H9 (cell line): ENCODE measurements at regions not wholly inside any gene's neighbourhood (a gene's known extent, or its start where the extent isn't known, plus 50 kb on each side); places are given as distances from the start of the nearest gene placed in this dataset.

ENCODE experiments used
- DNase-seq: peaks from one replicate; pipeline ENCODE4 v3.0.0-alpha.2; 2017
- H2AFZ ChIP-seq: one replicate; pipeline ENCODE4 v1.6.1; 2013; ENCODE audit warnings: mild to moderate bottlenecking, low read length, control low read depth, moderate library complexity
- H2AK5ac ChIP-seq: 2 replicates; pipeline ENCODE4 v1.6.1; 2013; ENCODE audit warnings: low read length, control low read depth, mixed read lengths; ENCODE audit not compliant: insufficient read length
- H2BK120ac ChIP-seq: one replicate; pipeline ENCODE4 v1.6.1; 2013; ENCODE audit warnings: low read depth, mild to moderate bottlenecking, low read length, control low read depth, inconsistent platforms; ENCODE audit not compliant: poor library complexity, severe bottlenecking
- H2BK12ac ChIP-seq: 2 replicates; pipeline ENCODE4 v1.6.1; 2013; ENCODE audit warnings: low read length, control low read depth, mixed read lengths, low read depth; ENCODE audit not compliant: insufficient read length
- H2BK15ac ChIP-seq: 2 replicates; pipeline ENCODE4 v1.6.1; 2013; ENCODE audit warnings: low read depth, low read length, control low read depth
- H2BK20ac ChIP-seq: one replicate; pipeline ENCODE4 v1.6.1; 2013; ENCODE audit warnings: low read depth, mild to moderate bottlenecking, low read length, control low read depth, inconsistent platforms; ENCODE audit not compliant: poor library complexity, severe bottlenecking
- H2BK5ac ChIP-seq: 2 replicates; pipeline ENCODE4 v1.6.1; 2013; ENCODE audit warnings: low read length, control low read depth, mixed read lengths; ENCODE audit not compliant: insufficient read length
- H3K14ac ChIP-seq: 2 replicates; pipeline ENCODE4 v1.6.1; 2013; ENCODE audit warnings: low read length, control low read depth; ENCODE audit not compliant: insufficient read depth
- H3K18ac ChIP-seq: 2 replicates; pipeline ENCODE4 v1.6.1; 2013; ENCODE audit warnings: low read depth, mild to moderate bottlenecking, mixed read lengths, low read length, control low read depth; ENCODE audit not compliant: insufficient read length
- H3K23ac ChIP-seq: 2 replicates; pipeline ENCODE4 v1.6.1; 2013; ENCODE audit warnings: low read length, control low read depth, mixed read lengths, low read depth; ENCODE audit not compliant: insufficient read length
- H3K23me2 ChIP-seq: 2 replicates; pipeline ENCODE4 v1.6.1; 2013; ENCODE audit warnings: low read depth, mild to moderate bottlenecking, mixed read lengths, low read length, control low read depth; ENCODE audit not compliant: insufficient read length, poor library complexity, severe bottlenecking
- H3K27ac ChIP-seq: 2 replicates; pipeline ENCODE4 v1.5.1; 2013; ENCODE audit warnings: low read length, control low read depth, mixed read lengths, low read depth; ENCODE audit not compliant: insufficient read length
- H3K27me3 ChIP-seq: 2 replicates; pipeline ENCODE4 v1.6.1; 2013; ENCODE audit warnings: low read length, control low read depth, inconsistent platforms; ENCODE audit not compliant: insufficient read depth
- H3K4ac ChIP-seq: 2 replicates; pipeline ENCODE4 v1.6.1; 2013; ENCODE audit warnings: low read depth, mild to moderate bottlenecking, control low read depth, inconsistent platforms, low read length, moderate library complexity
- H3K4me1 ChIP-seq: 2 replicates; pipeline ENCODE4 v1.6.1; 2013; ENCODE audit warnings: low read length, control low read depth, inconsistent platforms; ENCODE audit not compliant: insufficient read depth
- H3K4me2 ChIP-seq: 2 replicates; pipeline ENCODE4 v1.6.1; 2013; ENCODE audit warnings: low read length, control low read depth, mixed read lengths; ENCODE audit not compliant: insufficient read length, insufficient read depth
- H3K56ac ChIP-seq: 2 replicates; pipeline ENCODE4 v1.6.1; 2013; ENCODE audit warnings: low read depth, mild to moderate bottlenecking, mixed read lengths, low read length, control low read depth; ENCODE audit not compliant: insufficient read length
- H3K79me1 ChIP-seq: 2 replicates; pipeline ENCODE4 v1.6.1; 2013; ENCODE audit warnings: low read depth, mild to moderate bottlenecking, moderate library complexity, low read length, control low read depth, inconsistent platforms; ENCODE audit not compliant: insufficient read depth, poor library complexity, severe bottlenecking
- H3K79me2 ChIP-seq: 2 replicates; pipeline ENCODE4 v1.6.1; 2013; ENCODE audit warnings: low read length, control low read depth, inconsistent platforms; ENCODE audit not compliant: insufficient read depth
- H3K9ac ChIP-seq: 2 replicates; pipeline ENCODE4 v1.6.1; 2013; ENCODE audit warnings: low read length, control low read depth, mixed read lengths; ENCODE audit not compliant: insufficient read length; ENCODE audit errors: extremely low read depth
- H3K9me3 ChIP-seq: one replicate; pipeline ENCODE4 v1.6.1; 2013; ENCODE audit warnings: low read depth, low read length, inconsistent platforms; ENCODE audit not compliant: control insufficient read depth
- H3T11ph ChIP-seq: one replicate; pipeline ENCODE4 v1.6.1; 2013; ENCODE audit warnings: mild to moderate bottlenecking, low read length, control low read depth, inconsistent platforms
- H4K20me1 ChIP-seq: one replicate; pipeline ENCODE4 v1.6.1; 2013; ENCODE audit not compliant: control insufficient read depth, insufficient read length, insufficient read depth
- H4K5ac ChIP-seq: 2 replicates; pipeline ENCODE4 v1.6.1; 2013; ENCODE audit warnings: low read depth, mild to moderate bottlenecking, mixed read lengths, low read length, control low read depth; ENCODE audit not compliant: insufficient read length
- H4K8ac ChIP-seq: replicated peaks from 2 replicates; pipeline ENCODE4 v1.6.1; 2013; ENCODE audit warnings: low read length, control low read depth, mixed read lengths, low read depth; ENCODE audit not compliant: insufficient read length
- H4K91ac ChIP-seq: 2 replicates; pipeline ENCODE4 v1.6.1; 2013; ENCODE audit warnings: low read depth, mild to moderate bottlenecking, moderate library complexity, mixed read lengths, low read length, control low read depth; ENCODE audit not compliant: insufficient read length
- H3K27ac Mint-ChIP-seq, 3 experiments: 2 replicates in 2 of 3; 3 replicates in 1 of 3; pipeline ENCODE4 v1.8.0; 2020 to 2021; ENCODE audit warnings: mixed read lengths in 3 of 3, mild to moderate bottlenecking in 1 of 3, moderate library complexity in 1 of 3
- H3K27me3 Mint-ChIP-seq: 2 replicates; pipeline ENCODE4 v1.8.0; 2021; ENCODE audit warnings: low read depth, mild to moderate bottlenecking, moderate library complexity, mixed read lengths
- H3K36me3 Mint-ChIP-seq, 3 experiments: 2 replicates in 2 of 3; 3 replicates in 1 of 3; pipeline ENCODE4 v1.8.0; 2020 to 2021; ENCODE audit warnings: low read depth in 3 of 3, mixed read lengths in 3 of 3; ENCODE audit not compliant: insufficient read depth in 1 of 3
- H3K4me1 Mint-ChIP-seq, 2 experiments: 2 replicates each; pipeline ENCODE4 v1.8.0; 2020; ENCODE audit warnings: mixed read lengths in 2 of 2
- H3K4me3 Mint-ChIP-seq, 2 experiments: 2 replicates in 1 of 2; 3 replicates in 1 of 2; pipeline ENCODE4 v1.8.0; 2020 to 2021; ENCODE audit warnings: mild to moderate bottlenecking in 2 of 2, mixed read lengths in 2 of 2, moderate library complexity in 1 of 2
- H3K9me3 Mint-ChIP-seq, 2 experiments: 2 replicates in 1 of 2; 3 replicates in 1 of 2; pipeline ENCODE4 v1.8.0; 2020; ENCODE audit warnings: mild to moderate bottlenecking in 2 of 2, mixed read lengths in 2 of 2, moderate library complexity in 1 of 2
- TF ChIP-seq, protein P1 (sequence below): fragments of 200-600 bp; sonication (generic); conservative IDR thresholded peaks from 3 replicates; pipeline ENCODE4 v1.8.0; 2021; ENCODE audit warnings: antibody characterized with exemption, mild to moderate bottlenecking

DNA sequence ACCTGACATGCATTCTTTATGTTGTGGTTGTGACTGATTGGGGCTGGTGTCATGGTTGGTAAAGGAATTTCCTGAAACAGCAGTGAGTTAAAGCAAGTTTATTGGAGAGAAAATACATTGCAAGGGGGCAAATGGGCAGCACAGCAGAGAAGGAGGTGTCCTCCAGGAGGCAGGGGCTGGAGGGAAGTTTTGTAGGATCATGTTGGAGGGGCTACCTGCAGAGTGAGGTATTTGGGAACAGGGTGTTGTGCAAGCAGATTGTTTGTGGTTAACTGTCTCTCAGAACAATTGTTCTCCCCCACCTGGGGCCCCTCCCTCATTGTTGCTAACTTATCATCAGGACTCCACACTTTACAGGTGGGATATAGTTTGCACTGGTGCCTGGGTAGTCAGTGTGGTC lies 196.0 kb downstream of the NSUN3 start:
- peaks cover 3 to 4% of the 10 kb centered on the region in 2 experiments for H3K9me3 Mint-ChIP-seq
- Histone ChIP-seq H3K23ac (no peak overlapping the region), H4K5ac (no peak overlapping the region), H3K4me1 (0 out of 2 replicates have a peak, but pooled peaks cover 2% of the 10 kb centered on the region), H2BK120ac (no peak overlapping the region), H3K23me2 (no peaks in the 10 kb centered on the region), H3K14ac (no peak overlapping the region), H3K4ac (no peak overlapping the region), H3K79me1 (no peaks in the 10 kb centered on the region), H2AK5ac (no peak overlapping the region), H4K91ac (no peak overlapping the region), H3K9me3 (no peaks in the 10 kb centered on the region), H3K79me2 (no peaks in the 10 kb centered on the region), H2BK5ac (no peak overlapping the region), H3K18ac (no peak overlapping the region), H2BK15ac (no peak overlapping the region), H3K9ac (no peak overlapping the region), H3T11ph (no peak overlapping the region), H2BK12ac (no peak overlapping the region), H2AFZ (no peak overlapping the region), H3K4me2 (no peak overlapping the region), H3K56ac (no peak overlapping the region), H4K20me1 (no peaks in the 10 kb centered on the region), H2BK20ac (no peak overlapping the region), H3K27me3 (no peaks in the 10 kb centered on the region), H4K8ac (no peak overlapping the region), H3K27ac (no peak overlapping the region)
- DNase-seq = no peak
- no peaks in the 10 kb centered on the region for H3K27me3 Mint-ChIP-seq
- no peak overlapping the region for H3K4me3 Mint-ChIP-seq
- no peak overlapping the region for H3K27ac Mint-ChIP-seq
- peaks cover 11 to 13% of the 10 kb centered on the region in 2 experiments for H3K4me1 Mint-ChIP-seq
- TF ChIP-seq, protein P1, sequence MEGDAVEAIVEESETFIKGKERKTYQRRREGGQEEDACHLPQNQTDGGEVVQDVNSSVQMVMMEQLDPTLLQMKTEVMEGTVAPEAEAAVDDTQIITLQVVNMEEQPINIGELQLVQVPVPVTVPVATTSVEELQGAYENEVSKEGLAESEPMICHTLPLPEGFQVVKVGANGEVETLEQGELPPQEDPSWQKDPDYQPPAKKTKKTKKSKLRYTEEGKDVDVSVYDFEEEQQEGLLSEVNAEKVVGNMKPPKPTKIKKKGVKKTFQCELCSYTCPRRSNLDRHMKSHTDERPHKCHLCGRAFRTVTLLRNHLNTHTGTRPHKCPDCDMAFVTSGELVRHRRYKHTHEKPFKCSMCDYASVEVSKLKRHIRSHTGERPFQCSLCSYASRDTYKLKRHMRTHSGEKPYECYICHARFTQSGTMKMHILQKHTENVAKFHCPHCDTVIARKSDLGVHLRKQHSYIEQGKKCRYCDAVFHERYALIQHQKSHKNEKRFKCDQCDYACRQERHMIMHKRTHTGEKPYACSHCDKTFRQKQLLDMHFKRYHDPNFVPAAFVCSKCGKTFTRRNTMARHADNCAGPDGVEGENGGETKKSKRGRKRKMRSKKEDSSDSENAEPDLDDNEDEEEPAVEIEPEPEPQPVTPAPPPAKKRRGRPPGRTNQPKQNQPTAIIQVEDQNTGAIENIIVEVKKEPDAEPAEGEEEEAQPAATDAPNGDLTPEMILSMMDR = no peak
- peaks cover 0 to 9% (median 0%) of the 10 kb centered on the region in 3 experiments; a peak in 2 of 7 replicates for H3K36me3 Mint-ChIP-seq
